HG02610 (cell line): ENCODE measurements at regions not wholly inside any gene's neighbourhood (a gene's known extent, or its start where the extent isn't known, plus 50 kb on each side); places are given as distances from the start of the nearest gene placed in this dataset.

Source experiments
- ATAC-seq: cut with Tn5 transposase; IDR thresholded peaks from one replicate; pipeline ENCODE4 v1.9.1; 2021; ENCODE audit warnings: mild to moderate bottlenecking, moderate library complexity; ENCODE audit not compliant: unreplicated experiment

DNA sequence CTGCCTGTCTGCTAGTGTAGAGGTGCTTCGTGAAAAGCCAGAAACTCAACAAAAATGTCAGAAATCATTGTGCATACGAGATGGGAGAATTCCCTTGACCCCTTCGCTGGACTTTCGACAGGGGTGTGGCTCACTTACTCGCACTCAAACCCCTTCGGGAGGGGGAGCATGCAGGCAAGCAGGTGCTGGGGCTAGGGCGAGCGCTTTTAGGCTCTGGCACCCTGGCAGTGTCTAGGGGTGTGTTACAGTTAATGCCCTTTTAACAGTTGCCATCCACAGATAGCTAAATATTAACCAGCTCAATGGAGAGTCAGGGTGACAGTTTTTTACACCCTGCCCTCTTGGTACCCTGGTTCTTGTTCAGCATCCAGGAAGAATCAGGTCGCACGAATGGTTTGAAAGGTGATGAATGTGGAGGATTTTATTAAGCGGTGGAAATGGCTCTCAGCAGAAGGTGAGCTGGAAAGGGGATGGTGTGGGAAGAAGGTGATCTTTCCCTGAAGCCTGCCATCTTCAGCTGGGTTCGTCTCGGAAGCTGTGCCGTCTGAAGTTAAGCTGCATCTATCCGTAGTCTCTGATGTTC lies 59.6 kb upstream of the SHANK2 start:
- no peak for ATAC-seq

DNA sequence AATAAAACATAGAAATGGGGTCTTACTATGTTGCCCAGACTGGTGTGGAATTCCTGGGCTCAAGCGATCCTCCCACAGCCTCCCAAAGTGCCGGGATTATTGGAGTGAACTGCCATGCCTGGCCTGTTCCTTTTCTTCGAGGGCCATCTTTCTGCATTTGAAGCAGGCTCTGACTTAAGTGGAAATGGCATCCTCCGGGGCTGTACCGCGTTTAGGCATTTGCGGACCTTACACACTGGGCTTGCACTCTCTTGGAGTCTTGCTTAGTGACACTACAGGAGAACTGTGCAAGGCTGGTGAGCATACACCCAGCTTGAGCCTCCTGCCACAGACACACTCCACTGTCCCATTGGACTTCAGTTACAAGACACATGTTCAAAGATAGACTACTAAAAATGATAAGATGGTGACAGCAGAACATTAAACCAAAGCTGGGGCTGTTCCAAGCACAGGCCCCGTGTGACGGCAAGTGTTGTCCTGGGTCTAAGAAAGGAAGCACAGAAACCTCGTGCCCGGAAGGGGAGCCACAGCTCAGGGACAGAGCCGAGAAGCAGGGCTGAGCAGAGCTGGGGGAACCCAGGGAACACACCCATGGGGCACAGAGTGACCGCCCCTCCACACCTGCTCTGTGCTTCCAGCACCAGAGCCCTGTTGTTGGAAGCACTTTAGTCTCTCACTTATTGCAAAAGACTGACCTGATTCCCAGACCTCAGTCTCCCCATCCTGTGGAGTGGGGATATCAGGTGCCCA lies 59.0 kb upstream of the SHANK2 start:
- no peak for ATAC-seq

DNA sequence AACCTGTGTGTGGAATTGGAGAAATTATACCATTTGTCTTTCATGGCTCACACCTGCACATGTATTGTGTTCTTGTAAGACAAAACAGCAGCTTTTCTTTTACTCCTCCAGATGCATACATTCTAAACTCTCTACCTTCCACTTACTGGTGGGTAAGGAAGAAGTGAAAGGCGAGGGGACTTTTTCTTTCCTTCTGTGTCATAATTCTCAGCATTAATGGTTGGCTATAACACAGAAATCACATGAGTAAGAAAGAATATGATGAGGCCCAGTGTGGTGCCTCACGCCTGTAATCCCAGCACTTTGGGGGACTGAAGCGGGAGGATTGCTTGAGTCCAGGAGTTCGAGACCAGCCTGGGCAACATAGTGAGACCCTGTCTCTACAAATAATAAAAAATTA lies 57.8 kb upstream of the SHANK2 start:
- no peak for ATAC-seq

DNA sequence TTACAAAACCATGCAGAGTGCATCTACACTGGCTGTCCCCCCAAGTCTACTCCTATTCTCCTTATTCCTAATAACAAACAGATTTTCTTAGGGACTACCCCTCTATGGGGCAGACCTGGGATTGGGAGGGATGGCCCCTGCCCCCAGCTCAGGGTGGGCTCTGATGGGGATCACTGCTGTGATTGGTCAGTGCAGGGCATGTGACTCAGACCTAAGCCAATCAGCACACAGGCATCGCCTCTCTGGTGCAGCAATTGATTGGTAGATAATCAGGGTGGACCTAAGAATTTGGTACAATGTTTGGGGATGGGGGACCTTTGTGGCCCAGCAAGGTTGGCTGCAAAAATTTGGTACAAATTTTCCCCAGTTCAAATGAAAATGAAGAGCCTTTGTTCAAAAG lies 57.2 kb upstream of the SHANK2 start:
- no peak for ATAC-seq

DNA sequence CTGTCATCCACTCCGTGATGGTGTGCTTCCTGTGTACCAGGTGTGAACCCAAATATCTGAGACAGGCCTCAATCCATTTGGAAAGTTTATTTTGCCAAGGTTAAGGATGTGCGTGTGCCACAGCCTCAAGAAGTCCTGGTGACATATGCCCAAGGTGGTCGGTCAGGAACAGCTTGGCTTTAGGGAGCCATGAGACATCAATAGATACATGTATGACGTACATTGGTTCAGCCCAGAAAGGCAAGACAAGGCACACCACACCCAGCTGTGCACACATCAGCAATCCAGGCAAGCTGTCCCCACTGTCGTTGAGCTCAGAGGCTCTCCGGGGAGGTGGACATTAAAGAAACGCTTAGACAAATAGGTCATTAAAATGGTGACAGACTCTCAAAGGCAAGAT lies 56.8 kb upstream of the SHANK2 start:
- ATAC-seq, result no peak

DNA sequence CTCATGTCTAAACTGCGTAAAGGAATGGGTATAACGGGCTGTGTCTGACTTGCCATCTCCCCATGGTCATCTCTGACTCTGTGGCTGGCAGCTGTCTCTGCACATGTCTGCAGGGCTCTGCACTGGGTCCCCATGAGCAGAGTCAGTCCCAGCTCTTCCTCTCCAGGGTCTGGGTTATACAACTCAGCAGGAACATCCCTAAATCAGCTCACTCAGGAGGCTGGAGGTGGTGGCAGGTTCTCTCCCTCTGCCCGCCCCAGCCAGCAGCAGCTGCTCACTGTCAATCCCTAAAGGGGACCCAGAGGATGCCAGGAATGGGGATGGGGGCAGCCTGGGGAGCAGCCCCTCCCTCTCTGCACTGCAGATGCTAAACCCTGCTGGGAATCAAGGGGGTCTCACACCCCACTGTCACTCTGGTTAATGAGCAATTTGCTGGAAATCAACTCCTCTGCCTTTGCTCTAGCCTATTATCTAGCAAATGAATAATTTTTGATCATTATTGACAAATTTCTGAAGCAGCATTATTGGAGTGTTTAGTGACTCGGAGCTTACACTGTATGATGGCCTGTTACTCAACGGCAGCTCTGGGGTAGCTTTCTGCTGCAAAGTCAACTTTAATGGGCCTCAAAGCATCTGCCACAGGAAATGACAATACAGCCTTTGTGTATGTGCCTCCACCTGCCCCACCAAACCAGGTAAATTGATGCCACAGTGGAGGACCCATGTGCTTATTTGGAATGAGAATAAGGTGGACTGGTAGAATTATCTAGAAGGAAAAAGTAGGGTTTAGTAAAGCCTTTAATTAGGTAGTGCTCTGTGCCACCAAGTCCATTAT lies 55.7 kb upstream of the SHANK2 start:
- ATAC-seq, result no peak

DNA sequence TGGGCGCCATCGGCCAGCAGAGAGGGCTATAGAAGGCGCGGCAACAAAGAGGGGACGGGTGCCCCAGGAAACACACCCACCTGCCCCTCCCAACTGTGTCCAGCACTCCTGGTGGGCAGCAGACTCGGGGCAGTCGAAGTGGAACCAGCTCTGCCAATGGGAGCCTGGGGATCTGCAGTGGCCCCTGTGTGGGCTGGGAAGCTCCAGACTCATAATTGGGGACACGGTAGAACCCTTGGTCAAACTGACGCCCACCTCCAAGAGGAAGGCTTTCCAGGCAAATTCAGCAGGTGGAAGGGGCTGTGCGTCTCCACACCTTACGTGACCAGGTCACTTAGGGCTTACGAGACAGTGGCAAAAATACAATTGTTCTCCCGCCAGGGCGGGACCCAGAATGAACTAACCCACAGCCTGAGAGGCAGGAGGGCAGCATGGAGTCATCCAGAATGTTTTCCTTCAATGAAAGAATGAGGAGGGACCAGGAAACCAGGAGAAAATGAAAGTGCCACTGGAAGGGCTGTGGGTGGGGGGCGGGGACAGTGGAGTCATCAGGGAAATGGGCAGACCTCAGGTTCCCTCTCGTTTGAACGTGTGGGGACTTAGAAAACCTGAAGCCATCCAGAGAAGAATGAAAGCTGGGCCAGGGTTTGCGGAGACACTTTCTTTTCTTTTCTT lies 53.2 kb upstream of the SHANK2 start:
- ATAC-seq, result no peak

DNA sequence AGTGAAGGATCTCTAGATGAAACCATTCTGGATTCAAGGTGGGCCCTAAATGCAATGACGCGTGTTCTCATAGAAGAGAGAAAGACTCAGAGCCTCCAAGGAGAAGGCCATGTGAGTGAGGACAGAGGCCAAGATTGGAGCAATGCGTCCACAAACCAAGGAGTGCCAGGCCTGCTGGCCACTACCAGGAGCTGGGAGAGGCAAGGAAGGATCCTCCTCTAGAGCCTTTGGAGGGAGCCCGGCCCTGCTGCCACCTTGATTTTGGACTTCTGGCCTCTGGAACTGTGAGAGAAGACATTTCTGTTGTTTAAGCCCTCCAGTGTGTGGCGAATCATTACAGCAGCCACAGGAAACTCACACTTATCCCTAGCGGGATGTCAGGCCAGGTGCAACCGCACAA lies 52.7 kb upstream of the SHANK2 start:
- no peak for ATAC-seq

GRCh38 chr11:71304491-71304890 lies 52.1 kb upstream of the SHANK2 start:
- ATAC-seq, result no peak

- no peak for ATAC-seq
These were observed 51.7 kb upstream of the SHANK2 start for GRCh38 chr11:71304045-71304444.

GRCh38 chr11:71302911-71303310 lies 50.5 kb upstream of the SHANK2 start:
- ATAC-seq, result no peak

DNA sequence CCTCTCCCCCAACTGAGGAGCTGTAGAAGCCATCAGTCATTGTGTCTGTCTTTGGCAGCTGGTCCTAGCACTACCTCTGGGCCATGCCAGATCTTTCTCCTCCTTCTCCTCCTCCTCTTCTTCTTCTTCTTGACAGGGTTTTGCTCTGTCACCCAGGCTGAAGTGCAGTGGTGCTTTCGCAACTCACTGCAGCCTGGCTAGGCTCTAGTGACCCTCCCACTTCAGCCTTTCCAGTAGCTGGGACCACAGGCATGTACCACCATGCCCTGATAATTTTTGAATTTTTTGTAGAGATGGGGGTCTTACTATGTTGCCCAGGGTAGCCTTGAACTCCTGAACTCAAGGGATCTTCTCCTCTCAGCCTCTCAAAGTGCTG lies 50.1 kb upstream of the SHANK2 start:
- ATAC-seq, result no peak
